CD14-positive monocyte (primary cell): ENCODE measurements at regions not wholly inside any gene's neighbourhood (a gene's known extent, or its start where the extent isn't known, plus 50 kb on each side); places are given as distances from the start of the nearest gene placed in this dataset.

Source experiments
- DNase-seq, 3 donors: peaks; one replicate each; pipeline ENCODE4 v3.0.0-alpha.2; 2011 to 2022
- H2AFZ ChIP-seq: 2 replicates; pipeline ENCODE4 v1.6.0; 2012; ENCODE audit warnings: mild to moderate bottlenecking, low read depth, low read length, inconsistent platforms; ENCODE audit not compliant: insufficient read depth, poor library complexity, severe bottlenecking
- H3K27ac ChIP-seq, 2 donors: 1 replicate in 1 of 2; 2 replicates in 1 of 2; pipeline ENCODE4 v1.5.1; 2012 to 2013; ENCODE audit warnings: low read length in 2 of 2, control low read depth in 1 of 2, inconsistent platforms in 1 of 2, low read depth in 1 of 2, mild to moderate bottlenecking in 1 of 2
- H3K27me3 ChIP-seq, 2 donors: one replicate each; pipeline versions ENCODE4 v1.6.0 to v1.6.1; 2011 to 2013; ENCODE audit warnings: low read length in 2 of 2; ENCODE audit not compliant: control insufficient read depth in 2 of 2, insufficient read depth in 2 of 2
- H3K36me3 ChIP-seq, 2 donors: replicated peaks in 1 of 2; 1 replicate in 1 of 2; 2 replicates in 1 of 2; pipeline versions ENCODE4 v1.5.1 to v1.6.1; 2012 to 2013; ENCODE audit warnings: low read length in 2 of 2, control low read depth in 1 of 2, inconsistent platforms in 1 of 2, mild to moderate bottlenecking in 1 of 2; ENCODE audit not compliant: insufficient read depth in 2 of 2, control insufficient read depth in 1 of 2
- H3K4me1 ChIP-seq, 2 donors: 1 replicate in 1 of 2; 2 replicates in 1 of 2; pipeline versions ENCODE4 v1.5.1 to v1.6.1; 2012 to 2013; ENCODE audit warnings: low read length in 2 of 2, control low read depth in 1 of 2, inconsistent platforms in 1 of 2, mild to moderate bottlenecking in 1 of 2, moderate library complexity in 1 of 2; ENCODE audit not compliant: insufficient read depth in 2 of 2, control insufficient read depth in 1 of 2
- H3K4me2 ChIP-seq: replicated peaks from 2 replicates; pipeline ENCODE3; 2012; ENCODE audit warnings: low read length, moderate library complexity, mild to moderate bottlenecking; ENCODE audit not compliant: poor library complexity, severe bottlenecking; ENCODE audit errors: extremely low read depth
- H3K4me3 ChIP-seq, 3 experiments: fragments of 200-600 bp in 1 of 3; sonication (generic) in 1 of 3; replicated peaks in 1 of 3; 1 replicate in 2 of 3; 2 replicates in 1 of 3; pipeline ENCODE4 v1.5.1; 2011 to 2013; ENCODE audit warnings: low read length in 3 of 3, mild to moderate bottlenecking in 3 of 3, control low read depth in 2 of 3, low read depth in 2 of 3, inconsistent platforms in 1 of 3, moderate library complexity in 1 of 3
- H3K79me2 ChIP-seq: 2 replicates; pipeline ENCODE4 v1.6.0; 2012; ENCODE audit warnings: mild to moderate bottlenecking, control low read depth, inconsistent platforms, low read length, moderate library complexity; ENCODE audit not compliant: insufficient read depth
- H3K9ac ChIP-seq: 2 replicates; pipeline ENCODE4 v1.6.0; 2017; ENCODE audit warnings: low read length, mild to moderate bottlenecking; ENCODE audit not compliant: insufficient read depth, poor library complexity, severe bottlenecking
- H3K9me3 ChIP-seq, 2 donors: replicated peaks in 1 of 2; 1 replicate in 1 of 2; 2 replicates in 1 of 2; pipeline versions ENCODE4 v1.5.1 to v1.6.1; 2012 to 2013; ENCODE audit warnings: low read length in 2 of 2, control low read depth in 1 of 2; ENCODE audit not compliant: control insufficient read depth in 1 of 2, insufficient read depth in 1 of 2
- H4K20me1 ChIP-seq: 2 replicates; pipeline ENCODE4 v1.6.0; 2012; ENCODE audit warnings: mild to moderate bottlenecking, low read length, control low read depth, moderate library complexity; ENCODE audit not compliant: insufficient read depth
- H3K27ac Mint-ChIP-seq, 7 donors: one replicate each; pipeline ENCODE4 v1.8.0; 2020; ENCODE audit warnings: mild to moderate bottlenecking in 7 of 7, mixed read lengths in 7 of 7, moderate library complexity in 6 of 7, inconsistent platforms in 2 of 7
- H3K27me3 Mint-ChIP-seq, 3 donors: one replicate each; pipeline ENCODE4 v1.8.0; 2021 to 2022; ENCODE audit warnings: low read depth in 3 of 3, mild to moderate bottlenecking in 3 of 3, mixed read lengths in 3 of 3, moderate library complexity in 3 of 3, inconsistent platforms in 1 of 3
- H3K36me3 Mint-ChIP-seq, 2 donors: one replicate each; pipeline ENCODE4 v1.8.0; 2020; ENCODE audit warnings: mixed read lengths in 2 of 2, inconsistent platforms in 1 of 2, mild to moderate bottlenecking in 1 of 2
- H3K4me1 Mint-ChIP-seq: one replicate; pipeline ENCODE4 v1.8.0; 2020; ENCODE audit warnings: mild to moderate bottlenecking, mixed read lengths
- H3K4me3 Mint-ChIP-seq, 2 donors: one replicate each; pipeline ENCODE4 v1.8.0; 2020; ENCODE audit warnings: mild to moderate bottlenecking in 2 of 2, mixed read lengths in 2 of 2, moderate library complexity in 1 of 2
- H3K9me3 Mint-ChIP-seq, 7 donors: one replicate each; pipeline ENCODE4 v1.8.0; 2020 to 2022; ENCODE audit warnings: mixed read lengths in 7 of 7, mild to moderate bottlenecking in 6 of 7, moderate library complexity in 6 of 7, inconsistent platforms in 2 of 7
- CTCF ChIP-seq: fragments of 200-600 bp; IDR thresholded peaks from one replicate; pipeline ENCODE4 v1.8.0; 2022; ENCODE audit warnings: antibody characterized with exemption, mild to moderate bottlenecking
- WGBS: methylation state at CpG from one replicate; pipeline ENCODE4 v1.1.5; 2013; ENCODE audit warnings: missing lambda C conversion rate; ENCODE audit not compliant: insufficient coverage; 5-methylcytosine and 5-hydroxymethylcytosine counted together
- intact Hi-C, 2 donors: fragments of 100-400 bp; cut with micrococcal nuclease; formaldehyde crosslinking; loops; one replicate each; pipeline versions ENCODE4 v1.15.0 to v1.15.1; 2023

DNA sequence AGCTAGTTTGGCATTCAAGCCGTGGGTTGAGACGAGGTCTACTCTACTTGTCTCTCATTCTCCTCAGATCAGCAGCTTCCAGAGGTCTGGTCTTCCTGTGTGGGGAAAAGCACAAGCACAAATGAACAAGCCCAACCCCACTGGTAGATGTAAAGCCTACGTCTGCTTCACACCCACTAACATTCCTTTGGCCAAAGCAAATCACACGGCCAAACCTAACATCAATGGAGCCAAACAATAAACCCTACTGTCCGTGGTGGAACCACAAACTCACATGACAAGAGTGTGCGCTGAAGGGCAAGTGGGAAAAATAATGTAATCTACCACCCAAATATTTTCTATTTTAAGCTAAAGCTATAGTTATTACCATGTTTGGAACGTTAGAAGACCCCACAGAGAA is 179.3 kb upstream of the MGAT5 start:
- 68% methylated on average over 3 of the region's 7 CpGs for WGBS
- no peak overlapping the region for H3K27ac Mint-ChIP-seq

GRCh38 chr2:134075204-134075603 is 178.7 kb upstream of the MGAT5 start:
- Mint-ChIP-seq H3K27me3 (peaks cover 2 to 12% (median 2%) of the 10 kb centered on the region in 3 donors), H3K4me1 (no peaks in the 10 kb centered on the region), H3K4me3 (no peak overlapping the region), H3K9me3 (peaks cover 2 to 20% (median 8%) of the 10 kb centered on the region in 7 donors), H3K27ac (no peak overlapping the region), H3K36me3 (no peaks in the 10 kb centered on the region)
- WGBS, result 100% methylated on average over 4 of the region's 4 CpGs
- no peak overlapping the region for H2AFZ ChIP-seq
- no peaks in the 10 kb centered on the region for H4K20me1 ChIP-seq
- no peaks in the 10 kb centered on the region for H3K4me1 ChIP-seq
- intact Hi-C loops, result no loop called here
- no peaks in the 10 kb centered on the region for H3K36me3 ChIP-seq
- peaks cover 0 to 14% of the 10 kb centered on the region in 2 donors for H3K9me3 ChIP-seq
- no peak for DNase-seq
- no peak for TF ChIP-seq CTCF
- H3K4me2 ChIP-seq, result no peak overlapping the region
- H3K79me2 ChIP-seq, result no peaks in the 10 kb centered on the region
- H3K4me3 ChIP-seq, result no peak overlapping the region
- no peak overlapping the region for H3K27ac ChIP-seq
- H3K27me3 ChIP-seq, result no peaks in the 10 kb centered on the region
- no peak overlapping the region for H3K9ac ChIP-seq

More for the DNA sequence above, 179.3 kb upstream of the MGAT5 start:
- Histone ChIP-seq H3K79me2 (no peaks in the 10 kb centered on the region), H3K27ac (no peak overlapping the region), H3K4me3 (no peak overlapping the region), H3K9me3 (peaks cover 0 to 14% of the 10 kb centered on the region in 2 donors), H3K4me2 (no peak overlapping the region), H3K27me3 (no peaks in the 10 kb centered on the region), H2AFZ (no peak overlapping the region), H3K4me1 (no peaks in the 10 kb centered on the region), H4K20me1 (no peaks in the 10 kb centered on the region), H3K36me3 (no peaks in the 10 kb centered on the region), H3K9ac (no peak overlapping the region)
- no peaks in the 10 kb centered on the region for H3K4me1 Mint-ChIP-seq
- H3K4me3 Mint-ChIP-seq, result no peak overlapping the region
- peaks cover 2 to 20% (median 8%) of the 10 kb centered on the region in 7 donors for H3K9me3 Mint-ChIP-seq
- no peak for TF ChIP-seq CTCF
- peaks cover 2 to 12% (median 2%) of the 10 kb centered on the region in 3 donors for H3K27me3 Mint-ChIP-seq
- intact Hi-C loops, result no loop called here
- H3K36me3 Mint-ChIP-seq, result no peaks in the 10 kb centered on the region
- DNase-seq, result no peak
